ENCODE measurements at regions not wholly inside any gene's neighbourhood (a gene's known extent, or its start where the extent isn't known, plus 50 kb on each side); places are given as distances from the start of the nearest gene placed in this dataset.
"Not testable (repeated sequence)": the region's sequence is repeated elsewhere in the genome, so short reads cannot be mapped to it uniquely, and the experiment has no call there.

GRCh38 chr21:13844574-13844973, 235.0 kb downstream of the POTED start:
- not testable (repeated sequence) for TF ChIP-seq CTCF, EZH2 (IDR thresholded peaks at IDR 0.05)

Measured in neural progenitor cell (in vitro differentiated cells).